ENCODE measurements at regions not wholly inside any gene's neighbourhood (a gene's known extent, or its start where the extent isn't known, plus 50 kb on each side); places are given as distances from the start of the nearest gene placed in this dataset.

- Histone ChIP-seq H3K27me3 (replicated peaks in 1 of 4; ENCODE audit: control insufficient read depth in 3 of 4, extremely low read depth in 1 of 4, insufficient read depth in 3 of 4, low read length in 3 of 4) (no peaks in the 10 kb centered on the region), H2AK5ac (ENCODE audit: low read depth, low read length) (no peak overlapping the region), H3K9me3 (ENCODE audit: insufficient read depth in 2 of 2, low read depth in 1 of 2, low read length in 1 of 2) (no peaks in the 10 kb centered on the region), H4K5ac (ENCODE audit: insufficient read length, low read depth, low read length) (no peak overlapping the region), H3K18ac (ENCODE audit: extremely low read depth, low read length) (no peak overlapping the region), H3K36me3 (ENCODE audit: control insufficient read depth in 2 of 4, insufficient read depth in 4 of 4, low read length in 3 of 4) (no peaks in the 10 kb centered on the region), H3K23ac (ENCODE audit: insufficient read length) (no peak overlapping the region), H3K79me1 (ENCODE audit: low read depth, low read length) (no peaks in the 10 kb centered on the region), H4K20me1 (replicated peaks in 1 of 2; ENCODE audit: control insufficient read depth in 1 of 2, insufficient read depth in 2 of 2, low read length in 2 of 2) (no peaks in the 10 kb centered on the region), H3K4me3 (ENCODE audit: extremely low read depth in 1 of 4, insufficient read depth in 2 of 4, low read depth in 3 of 4, low read length in 4 of 4) (no peak overlapping the region), H3K56ac (replicated peaks; ENCODE audit: insufficient read length, low read depth, low read length) (no peak overlapping the region), H2BK20ac (ENCODE audit: low read length) (no peak overlapping the region), H3K79me2 (ENCODE audit: control insufficient read depth in 1 of 2, insufficient read depth in 2 of 2, low read length in 2 of 2) (no peaks in the 10 kb centered on the region), H2BK120ac (replicated peaks; ENCODE audit: low read depth, low read length) (no peak overlapping the region), H2BK15ac (ENCODE audit: low read length) (no peak overlapping the region), H3K27ac (ENCODE audit: low read depth, low read length) (no peak overlapping the region), H2BK5ac (ENCODE audit: low read depth, low read length) (no peak overlapping the region), H3K4ac (replicated peaks; ENCODE audit: insufficient read length, low read depth, low read length) (no peak overlapping the region), H4K91ac (replicated peaks; ENCODE audit: insufficient read length, low read length) (no peak overlapping the region), H3K14ac (ENCODE audit: insufficient read length) (no peak overlapping the region), H3K4me1 (replicated peaks in 1 of 4; ENCODE audit: control insufficient read depth in 3 of 4, insufficient read depth in 4 of 4, low read length in 3 of 4) (no peaks in the 10 kb centered on the region), H3K9ac (replicated peaks in 1 of 4; ENCODE audit: extremely low read depth in 1 of 4, low read depth in 3 of 4, low read length in 3 of 4) (no peak overlapping the region), H3K4me2 (ENCODE audit: insufficient read depth in 1 of 2, low read depth in 2 of 2, low read length in 2 of 2) (no peak overlapping the region), H2BK12ac (ENCODE audit: low read depth, low read length) (no peak overlapping the region), H4K8ac (ENCODE audit: extremely low read depth, insufficient read depth, low read length) (no peak overlapping the region), H3K23me2 (ENCODE audit: low read depth, low read length) (no peaks in the 10 kb centered on the region), H2AFZ (ENCODE audit: low read length) (no peak overlapping the region)
- DNase-seq (ENCODE audit: low read depth in 1 of 2, low spot score in 2 of 2) = no peak
- no peak for TF ChIP-seq RFX5 (IDR thresholded peaks at IDR 0.05; ENCODE audit: borderline replicate concordance, low read depth, low read length)
- no peak for TF ChIP-seq MAX (IDR thresholded peaks at IDR 0.05)
- no peak for TF ChIP-seq GTF2F1 (IDR thresholded peaks at IDR 0.05; ENCODE audit: borderline replicate concordance, low read depth, low read length)
- no peak for TF ChIP-seq CHD2 (IDR thresholded peaks at IDR 0.05; ENCODE audit: low read length)
- no peak for TF ChIP-seq CBX8 (IDR thresholded peaks at IDR 0.05; ENCODE audit: borderline replicate concordance, low read depth, low read length)
- no peak for TF ChIP-seq BCL11A (IDR thresholded peaks at IDR 0.05; ENCODE audit: low read depth in 2 of 2, low read length in 2 of 2)
- TF ChIP-seq POLR2AphosphoS5 (IDR thresholded peaks at IDR 0.05; ENCODE audit: low read depth, low read length) = no peak
- no peak for TF ChIP-seq ATF3 (IDR thresholded peaks at IDR 0.05; ENCODE audit: insufficient read depth, low read depth, low read length)
- TF ChIP-seq CREB1 (IDR thresholded peaks at IDR 0.05) = no peak
- TF ChIP-seq CBX5 (IDR thresholded peaks at IDR 0.05; ENCODE audit: low read depth, low read length) = no peak
- no peak for TF ChIP-seq SP4 (IDR thresholded peaks at IDR 0.05; ENCODE audit: low read length)
- no peak for TF ChIP-seq GABPA (IDR thresholded peaks at IDR 0.05; ENCODE audit: borderline replicate concordance, insufficient read depth, low read length)
- TF ChIP-seq RXRA (IDR thresholded peaks at IDR 0.05; ENCODE audit: insufficient read depth, low read depth, low read length) = no peak
- TF ChIP-seq ASH2L (IDR thresholded peaks at IDR 0.05; ENCODE audit: low read length) = no peak
- POLR2A ChIA-PET (ENCODE audit: partially characterized antibody) = no interaction called here
- WGBS, 2 experiments (ENCODE audit: extremely low coverage in 1 of 2, insufficient coverage in 1 of 2, insufficient read length in 1 of 2, insufficient replicate concordance in 2 of 2, low coverage in 1 of 2, low lambda C conversion rate in 2 of 2, missing lambda C conversion rate in 1 of 2) = 83% methylated on average over 3 of the region's 3 CpGs; no CpG with 5 or more reads in 1 of the 2 experiments
- CTCF ChIA-PET (ENCODE audit: partially characterized antibody) = interaction anchor here (0.8 to 1.2 kb wide), 4 partner anchors 10 to 711 kb away, joined by 3 to 4 read pairs (median 4); no protein-coding TSS in a partner anchor
- no peak for FAIRE-seq
Measured at GRCh38 chr15:56831467-56832005, 86.9 kb upstream of the TCF12 start.
